Caco-2 (cell line): ENCODE measurements at regions not wholly inside any gene's neighbourhood (a gene's known extent, or its start where the extent isn't known, plus 50 kb on each side); places are given as distances from the start of the nearest gene placed in this dataset.

ENCODE experiments used
- BruUV-seq: library from RNA; stranded (reverse); fragments of 400-500 nt; replicated peaks from 2 replicates; lab custom pipeline; 2021; lab: Mats Ljungman, UMichigan
- CTCF ChIA-PET: fragments of 300-600 bp; sonication (Branson Sonifier 250); formaldehyde crosslinking; loops from one replicate; lab custom pipeline; 2022; ENCODE audit warnings: antibody characterized with exemption; lab: Charles Lee
- POLR2A ChIA-PET: fragments of 300-600 bp; sonication (Branson Sonifier 250); formaldehyde crosslinking; loops from one replicate; lab custom pipeline; 2022; ENCODE audit warnings: antibody characterized with exemption; lab: Charles Lee
- DNase-seq, 2 experiments: peaks; one replicate each; pipeline versions ENCODE4 v3.0.0 to v3.0.0-alpha.2; 2020 to 2022
- H3K27me3 ChIP-seq: replicated peaks from 2 replicates; pipeline ENCODE4 v1.6.0; 2011; ENCODE audit warnings: low read length; ENCODE audit not compliant: control insufficient read depth, insufficient read depth
- H3K36me3 ChIP-seq: 2 replicates; pipeline ENCODE4 v1.5.1; 2011; ENCODE audit warnings: low read length; ENCODE audit not compliant: control insufficient read depth, insufficient read depth
- H3K4me1 ChIP-seq: fragments of 250-450 bp; sonication (Bioruptor Pico); 2 replicates; pipeline ENCODE4 v1.5.1; 2020; ENCODE audit warnings: mild to moderate bottlenecking
- H3K4me3 ChIP-seq: 2 replicates; pipeline ENCODE4 v1.5.1; 2011; ENCODE audit warnings: low read depth, mild to moderate bottlenecking, control low read depth, low read length
- H3K9me3 ChIP-seq: fragments of 250-450 bp; sonication (Bioruptor Pico); 2 replicates; pipeline ENCODE4 v1.5.1; 2020; ENCODE audit warnings: mild to moderate bottlenecking, moderate library complexity
- H3K27ac Mint-ChIP-seq: one replicate; pipeline ENCODE4 v1.8.0; 2022; ENCODE audit warnings: mixed read lengths; ENCODE audit not compliant: unreplicated experiment
- H3K27me3 Mint-ChIP-seq: one replicate; pipeline ENCODE4 v1.8.0; 2022; ENCODE audit warnings: mixed read lengths; ENCODE audit not compliant: insufficient read depth, unreplicated experiment
- H3K36me3 Mint-ChIP-seq: one replicate; pipeline ENCODE4 v1.8.0; 2022; ENCODE audit warnings: mild to moderate bottlenecking, mixed read lengths; ENCODE audit not compliant: insufficient read depth, unreplicated experiment
- H3K4me1 Mint-ChIP-seq: one replicate; pipeline ENCODE4 v1.8.0; 2022; ENCODE audit warnings: low read depth, mixed read lengths; ENCODE audit not compliant: unreplicated experiment
- H3K4me3 Mint-ChIP-seq: one replicate; pipeline ENCODE4 v1.8.0; 2022; ENCODE audit warnings: mild to moderate bottlenecking, moderate library complexity, mixed read lengths; ENCODE audit not compliant: unreplicated experiment
- H3K9me3 Mint-ChIP-seq: one replicate; pipeline ENCODE4 v1.8.0; 2022; ENCODE audit warnings: mixed read lengths; ENCODE audit not compliant: unreplicated experiment
- CTCF ChIP-seq, 2 experiments: fragments of 200-600 bp in 1 of 2; IDR thresholded peaks; 1 replicate in 1 of 2; 2 replicates in 1 of 2; pipeline versions ENCODE4 v1.5.1 to v1.8.0; 2011 to 2022; ENCODE audit warnings: antibody characterized with exemption in 1 of 2, control low read depth in 1 of 2, inconsistent platforms in 1 of 2, low read depth in 1 of 2, low read length in 1 of 2, mild to moderate bottlenecking in 1 of 2, moderate library complexity in 1 of 2; ENCODE audit not compliant: insufficient read depth in 1 of 2, severe bottlenecking in 1 of 2, unreplicated experiment in 1 of 2
- intact Hi-C: fragments of 100-400 bp; cut with micrococcal nuclease; formaldehyde crosslinking; loops from one replicate; pipeline ENCODE4 v1.10.0; 2022; ENCODE audit not compliant: unreplicated experiment

GRCh38 chr12:90111791-90112580 lies 403.3 kb upstream of the ATP2B1 start:
- H3K9me3 ChIP-seq, result peaks cover 6% of the 10 kb centered on the region; the same call in 1 of the 2 replicates
- TF ChIP-seq CTCF (IDR thresholded peaks at IDR 0.05; ENCODE audit: insufficient read depth in 1 of 2, low read depth in 1 of 2, low read length in 1 of 2, severe bottlenecking in 1 of 2, unreplicated experiment in 1 of 2), result no peak
- CTCF ChIA-PET, result no interaction called here
- H3K4me3 ChIP-seq, result no peak overlapping the region
- Mint-ChIP-seq H3K4me3 (no peak overlapping the region), H3K4me1 (no peaks in the 10 kb centered on the region), H3K36me3 (no peaks in the 10 kb centered on the region), H3K27me3 (no peaks in the 10 kb centered on the region), H3K9me3 (peaks cover 31% of the 10 kb centered on the region), H3K27ac (no peak overlapping the region)
- intact Hi-C loops, result no loop called here
- H3K4me1 ChIP-seq, result no peaks in the 10 kb centered on the region
- no peaks in the 10 kb centered on the region for H3K27me3 ChIP-seq
- H3K36me3 ChIP-seq, result no peaks in the 10 kb centered on the region
- DNase-seq, result no peak
- POLR2A ChIA-PET, result no interaction called here
- BruUV-seq, result no TSS peak

DNA sequence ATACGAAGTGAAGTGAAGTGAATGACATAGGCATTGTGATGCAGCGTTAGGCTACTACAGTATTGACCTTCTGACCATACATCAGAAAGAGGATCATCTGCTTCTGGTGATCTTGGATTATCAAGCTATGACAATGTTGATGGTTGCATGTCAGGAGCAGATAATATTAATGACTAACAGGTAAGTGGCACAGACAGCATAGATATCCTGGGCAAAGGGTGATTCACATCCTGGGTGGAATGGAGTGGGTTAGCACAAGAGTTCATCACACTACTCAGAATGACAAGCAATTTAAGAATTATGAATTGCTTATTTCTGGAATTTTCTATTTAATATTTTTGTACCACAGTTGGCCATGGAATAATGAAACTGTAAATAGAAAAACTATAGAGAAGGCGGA lies 397.9 kb upstream of the ATP2B1 start:
- Mint-ChIP-seq H3K27ac (no peak overlapping the region), H3K4me1 (peaks cover 14% of the 10 kb centered on the region), H3K9me3 (peaks cover 37% of the 10 kb centered on the region), H3K36me3 (no peaks in the 10 kb centered on the region), H3K4me3 (no peak overlapping the region), H3K27me3 (no peaks in the 10 kb centered on the region)
- intact Hi-C loops, result no loop called here
- no peak for TF ChIP-seq CTCF (IDR thresholded peaks at IDR 0.05; ENCODE audit: insufficient read depth in 1 of 2, low read depth in 1 of 2, low read length in 1 of 2, severe bottlenecking in 1 of 2, unreplicated experiment in 1 of 2)
- no peaks in the 10 kb centered on the region for H3K4me1 ChIP-seq
- H3K27me3 ChIP-seq, result no peaks in the 10 kb centered on the region
- 0 out of 2 replicates have a peak, but pooled peaks cover 4% of the 10 kb centered on the region for H3K9me3 ChIP-seq
- POLR2A ChIA-PET, result no interaction called here
- no peaks in the 10 kb centered on the region for H3K36me3 ChIP-seq
- no peak overlapping the region for H3K4me3 ChIP-seq
- CTCF ChIA-PET, result no interaction called here
- no TSS peak for BruUV-seq
- no peak for DNase-seq

DNA sequence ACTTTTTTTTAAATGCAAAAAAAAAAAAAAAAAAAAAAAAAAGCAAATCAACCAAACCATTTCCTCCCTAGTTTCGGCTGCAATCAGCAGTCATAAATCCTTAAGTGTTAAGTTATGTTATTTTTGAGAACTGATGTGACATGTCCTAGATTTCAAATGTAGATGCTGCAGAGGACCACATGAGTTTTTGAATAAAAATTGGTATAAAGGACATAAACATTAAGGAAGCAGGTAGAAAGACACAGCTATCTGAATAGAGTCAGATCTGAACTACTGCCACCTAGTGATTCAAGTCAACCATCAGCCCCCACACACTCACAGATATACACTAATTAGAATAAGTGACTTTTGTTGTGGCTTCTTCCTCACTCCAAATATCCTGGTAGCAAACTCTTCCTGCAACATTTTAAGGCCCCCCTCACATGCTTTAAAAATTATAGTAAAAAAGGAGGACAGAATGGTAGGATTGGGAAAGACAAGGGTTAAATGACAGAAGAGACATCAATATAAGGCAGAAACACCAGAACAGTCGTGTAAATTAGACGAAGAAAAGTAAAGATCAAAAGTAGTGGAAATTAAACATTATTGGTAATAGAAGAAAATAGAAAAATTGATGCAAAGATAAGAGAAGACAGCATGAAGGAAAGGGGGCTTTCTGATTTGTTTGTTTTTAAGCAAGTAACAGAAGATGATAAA lies 394.5 kb upstream of the ATP2B1 start:
- Mint-ChIP-seq H3K36me3 (no peaks in the 10 kb centered on the region), H3K9me3 (peaks cover 19% of the 10 kb centered on the region), H3K4me1 (peaks cover 20% of the 10 kb centered on the region), H3K4me3 (no peak overlapping the region), H3K27me3 (no peaks in the 10 kb centered on the region), H3K27ac (no peak overlapping the region)
- H3K27me3 ChIP-seq, result no peaks in the 10 kb centered on the region
- ChIA-PET POLR2A (no interaction called here), CTCF (interaction anchor here (1.0 to 1.1 kb wide), 3 partner anchors 26 to 560 kb away, joined by 3 to 5 read pairs (median 3); no protein-coding TSS in a partner anchor)
- H3K9me3 ChIP-seq, result no peaks in the 10 kb centered on the region
- peak; percentile 28 to 49 for TF ChIP-seq CTCF (IDR thresholded peaks at IDR 0.05; ENCODE audit: insufficient read depth in 1 of 2, low read depth in 1 of 2, low read length in 1 of 2, severe bottlenecking in 1 of 2, unreplicated experiment in 1 of 2)
- no peak overlapping the region for H3K4me3 ChIP-seq
- no TSS peak for BruUV-seq
- intact Hi-C loops, result loop anchor here (1.0 to 5.0 kb wide), 3 partner anchors 93 to 560 kb away; partner anchors contain the start of gene ATP2B1
- H3K4me1 ChIP-seq, result no peaks in the 10 kb centered on the region
- DNase-seq, result peak in 1 of 2 experiments; percentile 32
- no peaks in the 10 kb centered on the region for H3K36me3 ChIP-seq
